GM21529 (cell line): ENCODE measurements at regions not wholly inside any gene's neighbourhood (a gene's known extent, or its start where the extent isn't known, plus 50 kb on each side); places are given as distances from the start of the nearest gene placed in this dataset.
A peak's percentile ranks its signal among the peaks of the same experiment; 100 is the strongest.

Source experiments
- ATAC-seq: cut with Tn5 transposase; IDR thresholded peaks from one replicate; pipeline ENCODE4 v1.9.1; 2021; ENCODE audit not compliant: unreplicated experiment

GRCh38 chr13:74004109-74004508, 130.1 kb downstream of the KLF12 start:
- no peak for ATAC-seq

DNA sequence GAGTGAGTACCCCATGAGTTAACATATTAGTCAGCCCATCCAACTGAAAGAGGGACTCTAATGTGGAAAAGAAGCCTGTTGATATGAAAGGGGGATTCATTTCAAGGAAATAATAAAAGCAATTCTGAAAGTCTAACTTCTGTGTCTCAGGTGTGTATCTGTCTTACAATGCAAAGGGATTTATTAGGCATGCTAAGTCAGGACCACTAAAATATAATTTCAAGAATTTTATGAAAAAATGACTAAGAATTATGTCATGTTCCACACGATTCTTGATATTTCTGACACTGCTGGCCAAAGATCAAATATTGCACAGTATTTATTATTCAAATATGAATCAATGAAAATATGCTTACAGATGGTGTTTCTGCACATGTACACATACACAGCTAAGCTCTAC, 130.8 kb downstream of the KLF12 start:
- no peak for ATAC-seq

- ATAC-seq = no peak
These were observed 133.3 kb downstream of the KLF12 start for GRCh38 chr13:74000876-74001275.

DNA sequence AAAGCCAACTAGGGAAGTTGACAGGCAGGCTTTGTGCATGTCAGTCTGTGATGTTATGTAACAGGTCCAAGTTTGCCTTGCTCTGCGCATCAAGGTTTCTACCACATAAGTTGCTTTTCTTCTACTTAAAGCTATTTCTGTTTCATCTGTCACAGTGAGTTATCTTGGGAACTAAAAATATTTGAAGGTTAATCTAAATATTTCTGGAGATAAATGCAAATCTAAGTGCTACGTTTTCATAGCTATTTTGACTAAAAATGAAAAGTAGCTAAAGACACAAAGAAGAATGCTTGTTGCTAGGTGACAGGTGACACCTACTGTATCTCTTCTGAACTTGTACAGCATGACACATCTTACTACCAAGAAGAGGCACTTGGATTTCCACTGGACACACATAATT, 135.6 kb downstream of the KLF12 start:
- ATAC-seq = peak; percentile 80

- no peak for ATAC-seq
These were observed 136.2 kb downstream of the KLF12 start for GRCh38 chr13:73997964-73998363.

DNA sequence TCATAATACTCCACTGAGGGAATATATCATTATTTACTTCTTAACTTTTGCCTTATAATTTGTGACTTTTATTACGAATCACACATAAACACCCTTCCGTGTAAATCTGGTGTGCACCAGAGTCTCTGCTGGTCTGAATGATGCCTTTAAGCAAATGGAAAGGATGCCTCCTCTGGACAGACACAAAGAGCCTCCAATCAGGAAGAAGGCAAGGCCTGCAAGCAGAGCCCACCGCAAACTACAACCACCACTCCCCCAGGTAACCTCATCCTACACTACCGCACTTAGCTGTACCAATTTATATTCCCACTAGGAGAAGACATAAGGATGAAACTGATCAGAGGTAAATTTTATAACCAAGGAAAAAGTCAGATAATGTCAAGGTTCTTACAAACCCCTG, 137.6 kb downstream of the KLF12 start:
- ATAC-seq = no peak

- no peak for ATAC-seq
These were observed 138.5 kb downstream of the KLF12 start for GRCh38 chr13:73995736-73996135.

DNA sequence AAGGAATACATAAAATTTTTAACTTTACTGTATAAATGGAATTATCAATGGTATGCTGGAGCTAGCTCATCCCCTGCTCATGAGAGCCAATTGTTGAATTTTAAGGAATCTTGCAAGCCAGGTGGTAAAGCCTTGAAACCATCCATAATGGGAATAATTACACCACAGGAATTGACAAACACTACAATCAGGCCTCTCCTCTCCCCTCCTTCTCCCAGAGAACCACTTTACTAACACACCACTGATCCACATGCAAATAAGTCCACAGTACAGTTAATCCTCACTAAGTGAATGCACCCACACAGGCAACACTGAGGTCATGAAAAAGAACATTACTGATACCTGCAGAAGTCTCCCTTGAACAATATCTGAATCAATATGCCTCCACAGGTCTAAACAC, 140.5 kb downstream of the KLF12 start:
- ATAC-seq = no peak

GRCh38 chr13:73991884-73992283, 142.3 kb downstream of the KLF12 start:
- no peak for ATAC-seq

- ATAC-seq = peak; percentile 49
These were observed 142.8 kb downstream of the KLF12 start for GRCh38 chr13:73991384-73991783.

- ATAC-seq = no peak
These were observed 144.9 kb downstream of the KLF12 start for GRCh38 chr13:73989244-73989843.

- ATAC-seq = no peak
These were observed 145.7 kb downstream of the KLF12 start for GRCh38 chr13:73988461-73988860.

DNA sequence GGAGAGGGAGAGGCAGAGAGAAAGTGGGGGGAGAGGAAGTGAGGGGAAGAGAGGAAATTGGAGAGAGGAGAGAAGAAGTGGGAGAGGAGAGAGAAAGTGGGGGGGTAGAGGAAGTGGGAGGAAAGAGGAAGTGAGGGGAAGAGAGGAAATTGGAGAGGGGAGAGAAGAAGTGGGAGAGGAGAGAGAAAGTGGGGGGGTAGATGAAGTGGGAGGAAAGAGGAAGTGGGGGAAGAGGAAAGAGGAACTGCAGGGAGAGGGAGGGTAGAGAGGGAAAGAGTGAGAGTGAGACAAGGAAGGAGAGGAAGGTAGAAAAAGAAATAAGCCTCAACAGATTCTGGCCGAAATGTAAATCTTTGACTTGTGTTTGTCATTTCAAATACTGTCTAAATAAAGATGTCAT, 146.6 kb downstream of the KLF12 start:
- ATAC-seq = no peak

GRCh38 chr13:73985783-73986182, 148.4 kb downstream of the KLF12 start:
- no peak for ATAC-seq

DNA sequence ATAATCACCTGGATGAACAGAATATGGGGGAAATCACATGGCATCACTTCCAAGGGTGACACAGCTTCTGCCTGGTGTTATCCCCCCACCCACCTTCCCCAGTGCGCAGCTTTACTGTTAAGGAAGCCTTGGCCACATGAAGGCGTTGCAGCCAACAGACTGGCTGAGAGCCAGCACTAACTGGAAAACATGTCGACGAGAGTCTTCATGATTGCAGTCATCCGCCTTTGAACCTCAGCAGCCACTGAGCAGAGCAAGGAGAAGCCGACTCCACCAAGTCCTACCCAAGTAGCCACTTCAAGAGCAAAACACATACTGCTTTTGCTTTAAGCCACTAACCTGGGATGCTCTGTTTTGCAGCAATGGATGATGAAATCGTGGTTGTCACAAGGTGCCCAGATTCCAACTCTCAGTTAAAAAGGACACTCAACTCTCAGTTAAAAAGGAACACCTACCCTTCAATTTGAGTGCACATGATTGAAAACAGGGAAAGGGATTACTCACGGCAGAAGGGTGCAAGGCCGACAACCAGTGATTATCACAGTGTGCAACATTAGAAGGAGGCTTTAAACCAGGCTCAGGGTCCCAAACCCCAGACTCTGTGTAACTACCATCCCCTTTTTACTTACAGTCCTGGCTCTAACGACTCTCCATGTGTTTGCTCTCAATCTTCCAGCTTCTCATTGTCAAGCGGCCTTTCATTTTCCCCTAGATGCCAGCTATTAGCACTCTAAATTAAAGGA, 149.1 kb downstream of the KLF12 start:
- ATAC-seq = no peak

GRCh38 chr13:73984201-73984600, 150.0 kb downstream of the KLF12 start:
- no peak for ATAC-seq

- ATAC-seq = no peak
These were observed 151.1 kb downstream of the KLF12 start for GRCh38 chr13:73983109-73983508.

- no peak for ATAC-seq
These were observed 152.6 kb downstream of the KLF12 start for GRCh38 chr13:73981595-73981994.

DNA sequence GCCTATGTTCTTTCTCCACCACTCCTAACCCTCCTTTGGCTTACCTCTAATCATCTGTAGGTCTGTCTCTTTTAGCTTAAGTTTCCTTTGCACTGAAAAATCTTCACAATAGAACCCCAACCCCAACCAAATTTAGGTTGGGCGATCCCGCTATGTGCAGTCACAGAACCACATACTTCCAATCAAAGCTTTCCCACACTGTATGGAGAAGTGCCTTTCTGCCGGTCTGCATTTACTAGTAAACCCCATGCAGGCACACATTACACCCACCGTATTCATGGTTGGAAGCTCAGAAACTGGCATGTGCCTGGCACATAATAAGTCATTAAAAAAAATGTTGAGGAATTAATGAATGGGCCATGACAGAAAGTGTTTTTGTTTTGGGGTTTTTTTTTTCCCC, 158.4 kb downstream of the KLF12 start:
- ATAC-seq = no peak

- no peak for ATAC-seq
These were observed 160.2 kb downstream of the KLF12 start for GRCh38 chr13:73974051-73974450.

DNA sequence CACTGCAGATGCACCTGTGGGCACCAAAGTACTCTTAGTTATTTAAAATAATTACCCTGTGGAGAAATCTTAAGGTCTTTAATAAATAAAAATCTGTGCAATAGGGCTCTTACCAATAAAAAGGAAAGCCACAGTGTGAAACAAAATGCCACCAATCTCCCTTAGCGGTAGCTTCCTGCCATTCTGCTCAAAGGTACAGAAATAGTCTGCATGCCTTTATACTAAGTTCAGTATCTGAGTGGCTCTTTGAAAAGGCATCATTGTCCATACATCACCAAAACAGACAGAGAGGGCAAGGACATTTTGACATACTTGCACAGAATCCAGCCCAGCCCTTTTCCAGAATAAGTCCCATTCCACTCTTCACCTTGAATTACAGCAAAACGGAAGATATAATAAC, 161.0 kb downstream of the KLF12 start:
- ATAC-seq = no peak

DNA sequence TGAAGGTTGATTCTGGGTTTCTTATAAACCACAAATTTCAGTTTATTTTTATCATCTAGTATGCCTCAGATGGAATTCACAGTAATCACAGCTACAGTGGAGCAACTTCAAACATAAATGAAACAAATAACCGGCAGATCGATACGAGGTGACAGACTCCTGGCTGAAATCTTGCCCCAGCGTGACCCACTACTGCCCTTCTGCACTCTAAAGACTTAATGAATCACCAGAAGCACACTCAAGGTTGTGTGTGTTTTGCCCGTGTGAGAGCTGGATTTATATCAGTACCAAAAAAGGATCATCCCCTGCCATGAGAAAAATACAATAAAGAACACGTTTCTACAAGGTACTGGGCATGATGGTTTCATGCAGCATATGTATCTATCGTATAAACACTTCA, 161.7 kb downstream of the KLF12 start:
- ATAC-seq = no peak

DNA sequence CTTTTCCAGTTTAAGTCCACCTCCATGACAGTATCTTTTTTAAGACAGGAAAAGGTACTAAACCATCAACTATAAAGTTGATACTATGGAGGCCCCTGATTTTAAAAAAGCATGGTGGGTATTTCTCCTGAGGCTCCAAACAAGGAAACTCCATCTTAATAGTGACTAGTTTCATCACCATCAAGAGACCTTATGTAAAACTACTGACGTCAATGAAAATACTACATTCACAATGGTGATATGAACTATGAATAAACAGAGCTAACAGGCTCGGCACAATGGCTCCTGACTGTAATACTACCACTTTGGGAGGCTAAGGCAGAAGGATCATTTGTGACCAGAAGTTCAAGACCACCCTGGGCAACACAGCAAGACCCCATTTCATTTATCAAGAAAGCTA, 162.7 kb downstream of the KLF12 start:
- ATAC-seq = no peak
